Heart left ventricle (tissue), 16 donors: ENCODE measurements at regions not wholly inside any gene's neighbourhood (a gene's known extent, or its start where the extent isn't known, plus 50 kb on each side); places are given as distances from the start of the nearest gene placed in this dataset.
A peak's percentile ranks its signal among the peaks of the same experiment; 100 is the strongest.
"Not testable (repeated sequence)": the region's sequence is repeated elsewhere in the genome, so short reads cannot be mapped to it uniquely, and the experiment has no call there.

ENCODE experiments used
- ATAC-seq, 4 donors: fragments of 200-7000 bp; cut with Tn5 transposase; one replicate each; pipeline ENCODE4 v1.9.1; 2020 to 2022; ENCODE audit warnings: moderate library complexity in 4 of 4, mild to moderate bottlenecking in 3 of 4, moderate number of reproducible peaks in 1 of 4
- DNase-seq, 5 donors: peaks; one replicate each; pipeline ENCODE4 v3.0.0-alpha.2; 2020
- H3K27ac ChIP-seq, 12 donors: fragments of 200-600 bp; sonication (generic) in 4 of 12; one replicate each; pipeline versions ENCODE4 v1.5.0 to v1.8.0; 2016 to 2022; ENCODE audit warnings: mild to moderate bottlenecking in 2 of 12
- H3K27me3 ChIP-seq, 9 donors: fragments of 200-600 bp; sonication (generic) in 2 of 9; one replicate each; pipeline versions ENCODE4 v1.5.1 to v1.8.0; 2016 to 2022; ENCODE audit warnings: mild to moderate bottlenecking in 3 of 9
- H3K36me3 ChIP-seq, 9 donors: fragments of 200-600 bp; sonication (generic) in 2 of 9; one replicate each; pipeline versions ENCODE4 v1.5.0 to v1.8.0; 2018 to 2022; ENCODE audit warnings: mild to moderate bottlenecking in 2 of 9
- H3K4me1 ChIP-seq, 12 donors: fragments of 200-600 bp; sonication (generic) in 4 of 12; one replicate each; pipeline versions ENCODE4 v1.5.0 to v1.8.0; 2016 to 2022; ENCODE audit warnings: mild to moderate bottlenecking in 3 of 12
- H3K4me3 ChIP-seq, 12 donors: fragments of 200-600 bp; sonication (generic) in 4 of 12; one replicate each; pipeline versions ENCODE4 v1.5.0 to v1.8.0; 2017 to 2022; ENCODE audit warnings: mild to moderate bottlenecking in 9 of 12, moderate library complexity in 4 of 12
- H3K9me3 ChIP-seq, 12 donors: fragments of 200-600 bp; sonication (generic) in 4 of 12; one replicate each; pipeline versions ENCODE4 v1.5.0 to v1.8.0; 2016 to 2022; ENCODE audit warnings: mild to moderate bottlenecking in 1 of 12
- POLR2A ChIP-seq, 2 donors: fragments of 450-650 bp; IDR thresholded peaks; one replicate each; pipeline ENCODE4 v1.6.1; 2017; ENCODE audit warnings: antibody characterized with exemption in 2 of 2, mild to moderate bottlenecking in 2 of 2, moderate library complexity in 2 of 2
- WGBS, 4 donors: extraction: QIAGEN DNeasy Blood & Tissue Kit in 2 of 4; methylation state at CpG; one replicate each; pipeline versions ENCODE4 v1.1.5 to v1.1.7; 2013 to 2018; 5-methylcytosine and 5-hydroxymethylcytosine counted together
- intact Hi-C, 10 donors: fragments of 100-400 bp; cut with DNase I; formaldehyde crosslinking; loops; one replicate each; pipeline versions ENCODE4 v1.11.1 to v1.14.2; 2022
- TF ChIP-seq, protein P1 (sequence below), 12 donors: fragments of 200-600 bp; sonication (generic) in 4 of 12; IDR thresholded peaks; one replicate each; pipeline versions ENCODE4 v1.5.0 to v1.8.0; 2018 to 2022; ENCODE audit warnings: antibody characterized with exemption in 12 of 12, mild to moderate bottlenecking in 5 of 12
- donor health status: ischemic (EF 13 %, LVEDD 7.1; RV severe dilation, severe dysfunction).
- donor health status: healthy with polysubstance abuse.
- donor health status: DM: no; HTN: yes; CAD: no.
- donor health status: DM: no; HTN: no; CAD: no.
- donor health status: ischemic (EF 25% LVEDD 6.9; RV normal size, moderate dysfunction).
- donor health status: ischemic (EF 25% LVEDD 5.7; RV mildly dilated, moderate dysfunction).
- donor health status: healthy.
- donor health status: DM: yes; HTN: yes; CAD: no.
- donor health status: ischemic (EF 35%, LVEDD 5.7; RV mildly dilated, moderate dysfunction).
- donor health status: nonischemic (EF 11% LVEDD 7.7; RV severe dilation, severe dysfunction).
- donor health status: DM: yes; HTN: yes; CAD: no.
- donor health status: PGD.
- donor health status: ischemic (EF 29% LVEDD 5.4; RV normal size, mild dysfunction).
- donor health status: nonischemic (EF 23%, LVEDD 6.1; RV moderate dilation, normal function).

DNA sequence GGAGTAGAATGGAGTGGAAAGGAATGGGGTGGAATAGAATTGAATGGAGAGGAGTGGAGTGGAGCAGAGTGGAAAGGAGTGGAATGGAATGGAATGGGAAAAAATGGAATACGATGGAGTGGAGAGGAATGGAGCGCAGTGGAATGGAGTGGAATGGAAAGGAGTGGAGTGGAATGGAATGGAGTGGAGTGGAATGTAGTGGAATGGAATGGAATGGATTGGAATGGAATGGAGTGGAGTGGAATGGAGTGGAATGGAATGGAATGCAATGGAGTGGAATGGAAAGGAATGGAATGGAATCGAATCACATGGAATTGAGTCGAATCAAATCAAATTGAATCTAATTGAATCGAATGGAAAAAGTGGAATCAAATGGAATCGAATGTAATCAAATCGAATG is 1016.1 kb downstream of the CDY1 start:
- ATAC-seq, result no peak
- Histone ChIP-seq H3K9me3 (peaks cover 0 to 7% (median 0%) of the 10 kb centered on the region in 12 donors), H3K27me3 (no peaks in the 10 kb centered on the region), H3K27ac (no peak overlapping the region), H3K4me3 (no peak overlapping the region), H3K4me1 (no peaks in the 10 kb centered on the region), H3K36me3 (no peaks in the 10 kb centered on the region)
- WGBS, 4 donors, result 74 to 79% methylated on average over 7 of the region's 7 CpGs; no CpG with 5 or more reads in 2 of the 4 donors
- no peak for TF ChIP-seq POLR2A (IDR thresholded peaks at IDR 0.05)
- TF ChIP-seq, protein P1, sequence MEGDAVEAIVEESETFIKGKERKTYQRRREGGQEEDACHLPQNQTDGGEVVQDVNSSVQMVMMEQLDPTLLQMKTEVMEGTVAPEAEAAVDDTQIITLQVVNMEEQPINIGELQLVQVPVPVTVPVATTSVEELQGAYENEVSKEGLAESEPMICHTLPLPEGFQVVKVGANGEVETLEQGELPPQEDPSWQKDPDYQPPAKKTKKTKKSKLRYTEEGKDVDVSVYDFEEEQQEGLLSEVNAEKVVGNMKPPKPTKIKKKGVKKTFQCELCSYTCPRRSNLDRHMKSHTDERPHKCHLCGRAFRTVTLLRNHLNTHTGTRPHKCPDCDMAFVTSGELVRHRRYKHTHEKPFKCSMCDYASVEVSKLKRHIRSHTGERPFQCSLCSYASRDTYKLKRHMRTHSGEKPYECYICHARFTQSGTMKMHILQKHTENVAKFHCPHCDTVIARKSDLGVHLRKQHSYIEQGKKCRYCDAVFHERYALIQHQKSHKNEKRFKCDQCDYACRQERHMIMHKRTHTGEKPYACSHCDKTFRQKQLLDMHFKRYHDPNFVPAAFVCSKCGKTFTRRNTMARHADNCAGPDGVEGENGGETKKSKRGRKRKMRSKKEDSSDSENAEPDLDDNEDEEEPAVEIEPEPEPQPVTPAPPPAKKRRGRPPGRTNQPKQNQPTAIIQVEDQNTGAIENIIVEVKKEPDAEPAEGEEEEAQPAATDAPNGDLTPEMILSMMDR (IDR thresholded peaks at IDR 0.05), result no peak
- intact Hi-C loops, result loop anchor here in 2 of 10 donors (2.0 kb wide), 1 partner anchor 15 kb away; no protein-coding TSS in a partner anchor
- DNase-seq, result no peak

DNA sequence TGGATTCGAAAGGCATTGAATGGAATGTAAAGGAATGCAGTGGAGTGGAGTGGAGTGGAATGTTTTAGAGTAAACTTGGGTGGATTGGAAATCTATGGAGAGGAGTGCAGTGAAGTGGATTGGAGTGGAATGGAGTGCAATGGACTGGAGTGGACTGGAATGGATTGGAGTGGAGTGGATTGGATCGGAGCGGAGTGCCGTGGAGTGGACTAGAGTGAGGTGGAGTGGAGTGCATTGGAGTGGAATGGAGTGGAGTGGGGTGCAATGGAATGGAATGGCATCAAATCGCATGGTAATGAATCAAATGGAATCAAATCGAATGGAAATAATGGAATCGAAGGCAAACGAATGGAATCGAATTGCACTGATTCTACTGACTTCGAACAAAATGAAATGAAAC is 1023.9 kb downstream of the CDY1 start:
- peaks cover 0 to 24% (median 2%) of the 10 kb centered on the region in 12 donors for H3K9me3 ChIP-seq

DNA sequence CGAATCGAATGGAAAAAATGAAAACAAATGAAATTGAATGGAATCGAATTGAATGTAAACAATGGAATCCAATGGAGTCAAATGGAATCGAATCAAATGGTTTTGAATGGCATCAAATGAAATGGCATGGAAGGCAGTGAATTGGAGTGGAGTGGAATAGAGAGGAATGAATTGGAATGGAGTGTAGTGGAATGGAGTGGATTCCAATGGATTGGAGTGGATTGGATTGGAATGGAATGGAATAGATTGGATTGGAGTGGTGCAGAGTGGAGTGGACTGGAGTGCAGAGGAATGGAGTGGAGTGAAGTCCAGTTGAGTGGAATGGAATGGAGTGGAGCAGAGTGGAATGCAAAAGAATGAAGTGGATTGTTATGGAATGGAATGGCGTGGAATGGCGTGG is 1026.3 kb downstream of the CDY1 start:
- H3K4me1 ChIP-seq, H3K27ac ChIP-seq, intact Hi-C loops, H3K27me3 ChIP-seq, H3K4me3 ChIP-seq, DNase-seq, ATAC-seq, H3K36me3 ChIP-seq: not testable (repeated sequence)
- WGBS, 4 donors, result 73 to 77% methylated on average over 6 of the region's 6 CpGs; no CpG with 5 or more reads in 2 of the 4 donors
- H3K9me3 ChIP-seq, result peaks cover 0 to 24% (median 2%) of the 10 kb centered on the region in 12 donors
- peak in 1 of 2 donors; percentile 30 for TF ChIP-seq POLR2A (IDR thresholded peaks at IDR 0.05)

More for the DNA sequence above, 1023.9 kb downstream of the CDY1 start:
- 78 to 79% methylated on average over 10 of the region's 10 CpGs; no CpG with 5 or more reads in 2 of the 4 donors for WGBS, 4 donors
- H3K27me3 ChIP-seq, ATAC-seq, H3K27ac ChIP-seq, H3K4me1 ChIP-seq, H3K4me3 ChIP-seq, DNase-seq, H3K36me3 ChIP-seq, intact Hi-C loops: not testable (repeated sequence)

DNA sequence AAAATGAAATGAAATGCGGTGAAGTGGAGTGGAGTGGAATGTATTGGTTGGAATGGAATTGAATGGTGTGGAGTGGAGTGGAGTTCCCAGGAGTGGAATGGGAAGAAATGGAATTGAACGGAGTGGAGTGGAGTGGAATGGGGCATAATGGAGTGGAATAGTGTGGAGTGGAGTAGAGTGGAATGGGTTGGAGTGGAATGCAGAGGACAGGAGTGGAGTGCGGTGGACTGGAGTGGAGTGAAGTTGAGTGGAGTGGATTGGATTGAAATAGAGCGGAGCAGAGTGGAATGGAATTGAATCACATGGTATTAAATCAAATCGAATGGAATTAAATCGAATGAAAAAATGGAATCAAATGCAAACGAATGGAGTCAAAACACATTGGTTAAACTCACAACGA is 1042.3 kb downstream of the CDY1 start:
- H3K27ac ChIP-seq, H3K4me1 ChIP-seq, H3K4me3 ChIP-seq, DNase-seq, intact Hi-C loops, H3K36me3 ChIP-seq, ATAC-seq, H3K27me3 ChIP-seq: not testable (repeated sequence)
- peaks cover 0 to 51% (median 0%) of the 10 kb centered on the region in 12 donors for H3K9me3 ChIP-seq
- WGBS, 4 donors, result 70% methylated on average over 8 of the region's 8 CpGs; no CpG with 5 or more reads in 2 of the 4 donors

DNA sequence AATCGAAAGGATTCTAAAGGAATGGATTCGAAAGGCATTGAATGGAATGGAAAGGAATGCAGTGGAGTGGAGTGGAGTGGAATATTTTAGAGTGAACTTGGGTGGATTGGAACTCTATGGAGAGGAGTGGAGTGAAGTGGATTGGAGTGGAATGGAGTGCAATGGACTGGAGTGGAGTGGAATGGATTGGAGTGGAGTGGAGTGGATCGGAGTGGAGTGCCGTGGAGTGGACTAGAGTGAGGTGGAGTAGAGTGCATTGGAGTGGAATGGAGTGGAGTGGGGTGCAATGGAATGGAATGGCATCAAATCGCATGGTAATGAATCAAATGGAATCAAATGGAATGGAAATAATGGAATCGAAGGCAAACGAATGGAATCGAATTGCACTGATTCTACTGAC is 1044.8 kb downstream of the CDY1 start:
- H3K36me3 ChIP-seq, ATAC-seq, H3K4me1 ChIP-seq, H3K27ac ChIP-seq, intact Hi-C loops, H3K27me3 ChIP-seq, H3K4me3 ChIP-seq: not testable (repeated sequence)
- WGBS, 4 donors, result 68 to 69% methylated on average over 8 of the region's 8 CpGs; no CpG with 5 or more reads in 2 of the 4 donors
- H3K9me3 ChIP-seq, result peaks cover 0 to 60% (median 14%) of the 10 kb centered on the region in 12 donors
- peak in 1 of 5 donors; percentile 19 for DNase-seq

DNA sequence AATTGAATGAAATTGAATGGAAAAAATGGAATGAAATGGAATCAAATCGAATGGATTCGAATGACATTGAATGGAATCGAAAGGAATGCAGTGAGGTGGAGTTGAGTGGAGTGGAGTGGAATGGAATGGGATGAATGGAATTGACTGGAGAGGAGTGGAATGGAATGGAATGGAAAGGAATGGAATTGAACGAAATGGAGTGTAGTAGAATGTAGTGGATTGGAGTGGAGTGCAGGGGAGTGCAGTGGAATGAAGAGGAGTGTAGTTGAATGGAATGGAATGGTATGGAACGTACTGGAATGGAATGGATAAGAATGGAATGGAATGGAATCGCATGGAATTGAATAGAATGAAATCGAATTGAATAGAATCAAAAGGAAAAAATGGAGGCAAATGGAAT is 1047.3 kb downstream of the CDY1 start:
- intact Hi-C loops, ATAC-seq, H3K36me3 ChIP-seq, H3K27ac ChIP-seq, H3K4me3 ChIP-seq, H3K27me3 ChIP-seq, H3K4me1 ChIP-seq, DNase-seq: not testable (repeated sequence)
- 57 to 59% methylated on average over 7 of the region's 7 CpGs; no CpG with 5 or more reads in 2 of the 4 donors for WGBS, 4 donors
- H3K9me3 ChIP-seq, result peaks cover 0 to 41% (median 14%) of the 10 kb centered on the region in 12 donors

DNA sequence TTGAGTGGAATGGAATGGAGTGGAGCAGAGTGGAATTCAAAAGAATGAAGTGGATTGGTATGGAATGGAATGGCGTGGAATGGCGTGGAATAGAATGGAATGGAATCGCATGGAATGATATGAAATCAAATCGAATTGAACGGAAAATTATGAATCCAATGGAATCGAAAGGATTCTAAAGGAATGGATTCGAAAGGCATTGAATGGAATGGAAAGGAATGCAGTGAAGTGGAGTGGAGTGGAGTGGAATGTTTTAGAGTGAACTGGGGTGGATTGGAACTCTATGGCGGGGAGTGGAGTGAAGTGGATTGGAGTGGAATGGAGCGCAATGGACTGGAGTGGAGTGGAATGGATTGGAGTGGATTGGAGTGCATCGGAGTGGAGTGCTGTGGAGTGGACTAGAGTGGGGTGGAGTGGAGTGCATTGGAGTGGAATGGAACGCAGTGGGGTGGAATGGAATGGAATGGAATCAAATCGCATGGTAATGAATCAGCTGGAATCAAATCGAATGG is 1048.5 kb downstream of the CDY1 start:
- H3K36me3 ChIP-seq, H3K27me3 ChIP-seq, H3K27ac ChIP-seq, H3K4me1 ChIP-seq, intact Hi-C loops: not testable (repeated sequence)
- peaks cover 0 to 29% (median 14%) of the 10 kb centered on the region in 12 donors for H3K9me3 ChIP-seq
- 69 to 70% methylated on average over 13 of the region's 13 CpGs; no CpG with 5 or more reads in 2 of the 4 donors for WGBS, 4 donors
- DNase-seq (peak in 3 of 5 donors; percentile 38 to 51 (median 42)), ATAC-seq (peak in 2 of 4 donors; percentile 64 to 76)
- peak overlapping the region in 1 of 12 donors; percentile 26 for H3K4me3 ChIP-seq
